ENCODE measurements at regions not wholly inside any gene's neighbourhood (a gene's known extent, or its start where the extent isn't known, plus 50 kb on each side); places are given as distances from the start of the nearest gene placed in this dataset.

DNA sequence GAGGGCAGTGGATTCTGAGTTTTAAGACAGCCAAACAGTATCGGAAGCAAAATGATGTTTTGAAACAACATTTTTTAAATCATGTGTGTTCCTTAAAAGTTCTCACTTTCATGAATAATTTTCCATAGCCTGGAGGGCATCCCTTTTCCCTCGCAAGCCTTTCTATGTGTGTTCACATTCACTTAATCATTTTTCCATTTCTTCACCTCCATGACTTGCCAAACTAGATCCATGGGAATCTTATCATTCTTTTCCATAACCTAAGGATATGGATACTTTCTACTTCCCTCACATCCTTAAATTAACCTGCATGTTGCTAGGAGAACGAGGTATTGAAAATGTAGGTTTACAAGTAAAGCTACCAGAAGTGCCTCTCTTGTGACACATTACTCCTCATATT is 94.2 kb upstream of the NPVF start:
- no peak for DNase-seq (ENCODE audit: low read depth)
- TF ChIP-seq, protein P1, sequence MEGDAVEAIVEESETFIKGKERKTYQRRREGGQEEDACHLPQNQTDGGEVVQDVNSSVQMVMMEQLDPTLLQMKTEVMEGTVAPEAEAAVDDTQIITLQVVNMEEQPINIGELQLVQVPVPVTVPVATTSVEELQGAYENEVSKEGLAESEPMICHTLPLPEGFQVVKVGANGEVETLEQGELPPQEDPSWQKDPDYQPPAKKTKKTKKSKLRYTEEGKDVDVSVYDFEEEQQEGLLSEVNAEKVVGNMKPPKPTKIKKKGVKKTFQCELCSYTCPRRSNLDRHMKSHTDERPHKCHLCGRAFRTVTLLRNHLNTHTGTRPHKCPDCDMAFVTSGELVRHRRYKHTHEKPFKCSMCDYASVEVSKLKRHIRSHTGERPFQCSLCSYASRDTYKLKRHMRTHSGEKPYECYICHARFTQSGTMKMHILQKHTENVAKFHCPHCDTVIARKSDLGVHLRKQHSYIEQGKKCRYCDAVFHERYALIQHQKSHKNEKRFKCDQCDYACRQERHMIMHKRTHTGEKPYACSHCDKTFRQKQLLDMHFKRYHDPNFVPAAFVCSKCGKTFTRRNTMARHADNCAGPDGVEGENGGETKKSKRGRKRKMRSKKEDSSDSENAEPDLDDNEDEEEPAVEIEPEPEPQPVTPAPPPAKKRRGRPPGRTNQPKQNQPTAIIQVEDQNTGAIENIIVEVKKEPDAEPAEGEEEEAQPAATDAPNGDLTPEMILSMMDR (IDR thresholded peaks at IDR 0.05; ENCODE audit: insufficient read depth, low read depth, low read length, missing control alignments) = no peak
- H3K4me3 ChIP-seq (ENCODE audit: low read length) = no peak overlapping the region

DNA sequence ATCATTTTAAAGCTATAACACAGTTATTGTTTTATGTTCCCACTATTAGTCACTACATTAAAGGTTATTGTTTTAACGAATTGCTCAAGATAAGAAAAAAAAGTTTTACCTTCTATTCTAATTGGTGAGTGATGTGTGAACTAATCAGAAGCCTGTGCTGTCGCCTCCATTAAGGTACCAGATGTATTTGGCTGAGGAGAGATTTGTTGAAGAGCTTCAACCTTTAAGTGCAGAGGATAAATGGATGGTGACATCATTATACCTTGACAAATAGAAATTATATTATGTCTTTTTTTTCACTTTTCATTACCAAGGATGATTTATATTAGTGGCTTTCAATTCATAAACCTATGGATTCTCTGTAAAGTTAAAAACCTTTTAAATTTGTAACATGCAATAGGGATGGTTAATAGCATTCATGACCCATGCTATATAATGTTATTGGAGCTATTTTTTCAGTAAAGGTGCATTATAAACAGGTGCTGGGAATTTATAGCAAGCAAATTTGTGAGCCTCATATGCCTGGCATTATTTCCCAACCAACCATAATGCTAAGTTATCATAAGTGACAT is 97.0 kb upstream of the NPVF start:
- TF ChIP-seq, protein P1 (IDR thresholded peaks at IDR 0.05; ENCODE audit: insufficient read depth, low read depth, low read length, missing control alignments) = no peak
- no peak for DNase-seq (ENCODE audit: low read depth)
- no peak overlapping the region for H3K4me3 ChIP-seq (ENCODE audit: low read length)

DNA sequence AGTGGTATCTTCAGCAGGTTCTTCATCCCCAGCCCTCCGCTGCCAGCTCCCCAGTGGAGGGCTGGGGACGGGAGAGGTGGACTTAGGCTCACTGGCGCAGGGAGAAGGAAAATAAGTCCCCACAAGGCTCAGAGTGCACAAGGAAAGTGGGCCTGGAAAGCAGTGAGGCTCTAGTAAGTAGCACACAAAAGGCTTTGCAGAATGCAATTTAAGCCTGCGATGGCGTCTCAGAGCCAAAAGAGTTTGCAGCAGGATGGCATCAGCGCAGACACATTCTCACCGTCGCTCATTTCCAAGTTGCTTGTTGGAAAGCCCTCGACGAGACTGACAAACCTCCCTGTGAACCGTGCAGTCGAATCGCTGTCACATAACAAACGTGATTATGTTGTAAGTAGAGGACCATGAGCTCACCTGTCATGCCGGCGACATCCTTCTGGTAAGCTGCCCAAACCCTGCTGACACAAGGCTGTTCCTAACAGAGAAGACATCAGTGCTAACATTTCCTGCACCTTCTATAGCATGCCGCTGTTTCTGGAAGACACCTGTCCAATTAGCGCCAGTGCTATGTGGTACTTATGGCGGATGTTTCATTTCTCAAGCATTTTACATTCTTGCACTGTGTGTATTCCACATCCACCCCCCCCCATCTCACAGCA is 98.3 kb upstream of the NPVF start:
- no peak for DNase-seq (ENCODE audit: low read depth)
- H3K4me3 ChIP-seq (ENCODE audit: low read length) = no peak overlapping the region
- TF ChIP-seq, protein P1 (IDR thresholded peaks at IDR 0.05; ENCODE audit: insufficient read depth, low read depth, low read length, missing control alignments) = no peak

DNA sequence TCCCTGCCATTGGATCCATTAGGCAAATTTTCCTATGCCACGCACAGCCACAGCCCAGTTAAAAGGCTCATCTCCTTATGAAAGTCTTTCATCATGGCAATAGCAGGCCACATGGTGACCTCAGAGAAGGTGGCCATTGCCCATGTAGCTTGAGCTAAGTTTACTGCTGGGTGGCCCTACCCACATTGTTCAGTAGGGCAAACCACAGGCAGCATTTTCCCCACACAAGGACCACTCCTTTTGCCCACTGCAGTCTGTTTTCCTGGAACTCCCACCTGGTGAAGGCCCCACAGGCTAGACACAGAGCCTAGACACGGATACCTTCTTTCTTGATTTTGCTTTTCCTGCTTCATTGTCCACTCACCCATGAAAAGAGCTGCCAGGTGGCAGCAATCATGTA is 101.5 kb upstream of the NPVF start:
- DNase-seq (ENCODE audit: low read depth) = no peak
- TF ChIP-seq, protein P1 (IDR thresholded peaks at IDR 0.05; ENCODE audit: insufficient read depth, low read depth, low read length, missing control alignments) = no peak
- no peak overlapping the region for H3K4me3 ChIP-seq (ENCODE audit: low read length)

DNA sequence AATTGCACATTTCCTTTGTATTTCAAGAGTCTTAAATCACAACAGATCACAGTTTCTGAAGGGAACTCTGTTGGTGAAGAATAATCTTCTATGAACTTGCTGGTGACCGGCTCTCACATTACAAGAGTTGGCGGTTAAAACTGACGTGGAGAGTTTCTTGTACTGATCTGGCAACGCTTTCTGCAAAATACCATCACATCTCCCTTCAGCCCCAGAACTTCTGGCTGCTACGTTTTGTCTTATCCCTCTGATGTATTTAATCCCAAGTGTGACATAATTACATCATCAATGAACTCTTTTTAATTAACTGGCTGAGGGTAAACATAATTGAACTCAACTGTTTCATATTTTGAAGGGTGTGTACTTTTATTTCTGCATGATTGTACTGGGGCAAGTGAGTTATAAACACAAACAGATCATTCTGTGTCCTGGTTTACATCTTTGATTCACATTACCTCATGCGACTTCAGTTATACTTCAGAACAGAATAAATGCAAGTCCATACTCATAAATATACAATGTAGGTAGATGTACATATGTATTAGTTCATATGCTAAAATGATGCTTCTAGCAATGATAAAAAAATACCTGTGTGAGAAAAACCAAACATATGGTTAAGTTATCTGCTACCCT is 105.1 kb upstream of the NPVF start:
- TF ChIP-seq, protein P1 (IDR thresholded peaks at IDR 0.05; ENCODE audit: insufficient read depth, low read depth, low read length, missing control alignments) = no peak
- DNase-seq (ENCODE audit: low read depth) = no peak

DNA sequence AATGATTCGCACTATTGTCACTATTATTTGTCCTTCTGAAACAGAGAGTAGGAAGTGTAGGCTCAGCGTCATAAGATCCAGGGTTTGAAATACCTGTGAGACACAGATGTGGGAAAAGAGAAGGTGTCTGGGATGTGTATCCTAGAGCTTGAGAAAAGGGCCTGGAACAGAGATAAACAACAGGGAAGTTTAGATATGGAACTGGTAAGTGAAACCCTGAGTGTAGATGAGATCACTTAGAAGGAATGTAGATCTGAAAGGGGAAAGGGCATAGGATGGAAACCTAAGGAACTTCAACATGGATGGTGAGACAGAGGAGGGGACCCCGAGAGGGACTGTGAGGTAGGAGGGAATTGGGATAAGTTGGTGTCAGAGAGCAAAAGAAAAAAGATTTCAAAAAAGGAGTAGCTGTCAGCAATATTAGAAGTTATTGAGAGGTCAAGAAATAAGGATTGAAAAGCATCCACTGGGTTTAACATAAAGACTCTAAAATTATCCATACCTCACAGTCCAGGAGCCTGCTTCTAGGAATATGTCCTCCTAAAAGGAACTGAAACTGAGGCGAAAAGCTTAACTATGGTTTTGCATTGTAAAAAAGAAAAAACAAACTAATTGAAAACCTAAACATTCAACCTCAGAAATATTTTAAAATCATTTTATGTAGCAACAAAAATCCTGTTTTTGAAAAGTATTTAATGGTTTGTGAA is 119.2 kb upstream of the NPVF start:
- no peak overlapping the region for H3K4me3 ChIP-seq (ENCODE audit: low read length)
- DNase-seq (ENCODE audit: low read depth) = no peak
- TF ChIP-seq, protein P1 (IDR thresholded peaks at IDR 0.05; ENCODE audit: insufficient read depth, low read depth, low read length, missing control alignments) = no peak

More for the DNA sequence above, 105.1 kb upstream of the NPVF start:
- H3K4me3 ChIP-seq (ENCODE audit: low read length) = no peak overlapping the region
